ENCODE measurements at regions not wholly inside any gene's neighbourhood (a gene's known extent, or its start where the extent isn't known, plus 50 kb on each side); places are given as distances from the start of the nearest gene placed in this dataset.

DNA sequence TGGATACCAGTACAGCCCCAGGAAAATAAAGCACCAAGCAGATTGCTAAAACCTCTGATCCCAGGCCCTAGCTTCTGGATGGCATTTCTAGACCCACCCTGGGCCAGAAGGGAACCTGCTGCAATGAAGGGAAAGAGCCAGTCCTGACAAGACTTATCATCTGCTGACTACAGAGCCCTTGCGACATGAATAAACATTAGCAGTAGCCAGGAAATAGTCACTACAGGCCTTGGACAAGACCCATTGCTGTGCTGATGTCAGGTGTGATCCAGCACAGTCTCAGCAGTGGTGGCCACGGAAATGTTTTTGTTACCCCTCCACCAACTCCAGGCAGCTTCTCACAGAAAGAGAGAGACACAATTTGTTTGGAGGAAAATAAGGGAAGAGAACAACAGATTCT lies 399.3 kb downstream of the HAO1 start:
- DNase-seq, result no peak

DNA sequence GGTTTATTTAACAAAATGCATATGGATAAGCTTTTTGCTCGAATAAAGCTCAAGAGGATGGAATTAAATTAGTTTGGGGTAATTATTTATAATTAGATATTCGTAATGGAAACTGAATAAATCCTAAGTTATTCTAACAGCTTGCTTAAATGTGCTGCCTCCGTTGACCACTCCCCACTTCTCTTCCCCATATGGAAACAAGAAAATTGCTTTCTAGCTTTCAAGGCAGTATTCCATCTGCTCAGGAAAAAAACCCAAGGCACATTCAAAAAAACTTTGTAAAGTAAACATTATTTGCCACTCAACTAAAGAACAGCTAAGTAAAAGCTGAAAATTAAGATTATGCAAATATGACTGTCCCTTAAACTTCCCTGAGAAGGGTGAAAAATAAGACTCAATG lies 369.2 kb downstream of the HAO1 start:
- DNase-seq, result no peak

DNA sequence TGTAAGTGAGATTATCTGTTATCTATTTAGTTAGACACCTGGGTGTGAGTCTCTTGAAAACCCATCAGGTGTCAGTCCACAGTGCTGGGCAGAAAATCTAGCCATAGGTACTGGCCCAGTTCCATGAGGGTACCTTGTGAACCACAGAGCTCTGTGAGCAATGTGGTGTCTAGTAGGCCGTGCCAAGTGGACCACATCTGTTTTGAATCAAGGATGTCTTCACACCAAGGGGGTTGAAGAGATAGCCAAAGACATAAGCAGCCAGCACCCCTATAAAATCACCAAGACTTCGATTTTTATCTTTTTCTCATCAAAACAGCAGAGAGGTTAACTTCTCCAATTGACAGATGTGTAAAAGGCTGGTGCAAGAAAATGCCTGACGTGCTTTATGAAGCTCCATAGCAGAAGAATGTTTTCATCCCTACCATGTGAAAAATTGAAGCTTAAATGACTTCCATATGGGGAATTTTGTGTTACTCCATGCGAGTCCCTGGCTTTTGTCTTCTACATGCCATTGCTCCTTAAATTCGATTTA lies 368.7 kb downstream of the HAO1 start:
- DNase-seq, result no peak

DNA sequence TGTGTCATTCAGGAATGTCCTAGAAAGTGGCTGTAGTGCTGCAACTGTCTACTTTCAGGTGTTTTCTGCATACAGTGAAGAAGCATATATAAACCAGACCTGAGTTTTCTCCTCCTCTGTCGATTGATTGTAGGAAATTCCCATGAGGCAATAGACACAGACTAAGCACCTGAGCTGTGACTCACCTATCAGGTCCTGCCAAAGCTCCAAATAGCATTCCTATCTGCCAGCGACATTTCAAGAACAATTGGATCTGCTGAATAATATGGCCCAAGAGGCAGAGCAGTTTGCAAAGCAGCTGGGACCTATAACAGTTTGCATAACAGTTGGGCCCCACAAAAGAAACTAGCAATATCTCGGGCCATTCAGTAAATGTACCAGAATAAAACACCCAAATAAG lies 360.4 kb downstream of the HAO1 start:
- DNase-seq, result no peak

DNA sequence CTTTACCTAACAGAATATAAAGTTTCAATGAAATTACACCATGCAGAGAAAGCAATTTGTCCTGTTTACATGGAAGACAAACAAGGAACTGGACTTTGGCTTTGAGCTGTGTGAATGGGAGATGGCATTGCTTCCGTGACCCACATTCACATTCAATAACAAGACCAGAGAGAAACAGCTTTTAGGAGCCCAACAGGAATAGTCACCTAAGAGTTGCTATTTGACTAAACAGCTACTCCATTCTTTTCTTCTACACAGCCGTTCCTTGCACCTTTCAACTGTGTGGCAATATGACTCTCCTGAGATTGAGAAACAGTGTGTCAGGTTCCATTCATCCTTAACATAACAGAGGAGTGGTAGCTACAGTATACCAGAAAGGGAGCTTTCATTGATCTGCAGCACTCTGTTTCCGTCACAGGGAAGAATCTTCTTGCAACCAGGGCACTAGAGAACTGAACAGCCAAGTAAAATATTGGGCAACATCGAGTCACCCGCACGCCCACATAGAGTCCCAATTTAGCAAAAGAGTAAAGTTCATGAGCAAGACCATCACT lies 355.1 kb downstream of the HAO1 start:
- DNase-seq, result peak; percentile 31

DNA sequence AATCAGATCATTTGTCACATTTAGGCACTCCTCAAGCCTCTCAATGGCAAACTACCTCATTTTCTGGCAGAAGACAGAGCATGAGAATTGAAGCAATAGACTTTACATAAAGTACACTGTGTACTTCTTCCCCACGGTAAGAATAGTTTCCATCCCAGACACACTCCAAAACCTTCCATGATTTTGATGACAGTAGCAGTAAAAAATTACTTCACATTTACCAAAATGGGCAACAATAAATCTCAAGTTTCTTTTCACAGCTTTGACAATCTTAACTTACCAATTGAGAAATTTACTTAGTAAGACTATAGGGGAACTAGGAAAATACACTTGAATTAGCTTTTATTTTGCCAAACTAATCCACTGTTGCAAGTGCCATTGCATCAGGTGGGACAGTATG lies 353.8 kb downstream of the HAO1 start:
- DNase-seq, result no peak

DNA sequence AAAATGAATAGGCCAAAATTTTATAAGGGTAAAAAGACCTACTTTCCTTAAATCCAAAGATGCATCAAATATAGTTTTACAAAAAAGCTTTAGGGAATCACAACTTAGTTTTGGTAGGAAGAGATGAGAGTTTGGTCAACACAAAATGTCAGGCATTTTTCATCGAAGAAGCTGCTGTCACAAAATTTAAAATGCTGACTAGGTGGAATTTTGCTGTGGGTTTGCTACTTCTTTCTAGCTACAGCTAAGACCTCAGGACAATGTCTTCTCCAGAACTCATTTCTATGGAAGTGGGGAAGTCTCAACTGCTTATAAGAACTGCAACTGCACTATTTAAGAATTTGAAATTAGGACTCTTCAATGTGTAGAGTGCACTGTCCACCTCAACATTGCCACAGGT lies 351.1 kb downstream of the HAO1 start:
- no peak for DNase-seq

DNA sequence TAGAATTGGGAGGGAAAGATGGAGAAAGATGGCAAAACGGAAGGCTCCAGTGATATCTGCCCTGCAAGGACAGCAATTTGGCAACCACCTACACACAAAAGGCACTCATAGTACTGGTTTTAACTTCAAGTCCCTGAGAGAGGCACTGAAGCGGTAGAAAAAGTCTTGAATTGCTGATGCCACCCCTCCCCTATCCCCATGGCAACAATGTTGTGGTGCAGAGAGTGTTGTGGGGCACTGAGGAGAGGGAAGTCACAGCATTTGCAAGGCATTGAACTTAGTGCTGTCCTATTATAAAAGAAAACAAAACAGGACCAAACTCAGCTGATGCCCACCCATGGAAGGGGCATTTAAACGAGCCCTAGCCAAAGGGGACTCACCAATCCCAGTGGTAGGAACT lies 343.7 kb downstream of the HAO1 start:
- no peak for DNase-seq

DNA sequence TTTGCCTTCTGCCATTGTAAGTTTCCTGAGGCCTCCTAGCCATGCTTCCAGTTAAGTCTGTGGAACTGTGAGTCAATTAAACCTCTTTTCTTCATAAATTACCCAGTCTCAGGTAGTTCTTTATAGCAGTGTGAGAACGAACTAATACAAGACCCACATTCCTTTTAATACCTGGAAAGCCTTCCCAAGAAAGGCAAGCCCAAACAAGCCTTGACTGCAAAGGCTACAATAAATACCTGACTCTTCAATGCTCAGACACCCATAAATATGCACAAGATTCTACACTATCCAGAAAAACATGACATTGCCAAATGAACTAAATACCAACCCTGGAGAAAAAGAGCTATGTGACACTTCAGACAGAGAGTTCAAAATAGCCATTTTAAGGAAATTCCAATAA lies 338.8 kb downstream of the HAO1 start:
- no peak for DNase-seq

DNA sequence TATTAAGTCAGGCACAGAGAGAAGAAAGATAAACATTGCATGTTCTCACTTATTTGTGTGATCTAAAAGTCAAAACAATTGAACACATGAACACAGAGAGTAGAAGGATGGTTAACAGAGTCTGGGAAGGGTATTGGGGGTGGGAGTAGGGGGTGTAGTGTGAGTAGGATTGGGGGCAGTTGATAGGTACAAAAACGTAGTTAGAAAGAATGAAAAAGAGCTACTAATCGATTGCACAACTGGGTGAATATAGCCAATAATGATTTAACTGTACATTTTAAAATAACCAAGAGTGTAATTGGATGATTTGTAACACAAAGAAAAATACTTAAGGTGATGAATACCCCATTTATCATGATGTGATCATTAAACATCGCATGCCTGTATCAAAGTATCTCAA lies 333.3 kb downstream of the HAO1 start:
- no peak for DNase-seq

DNA sequence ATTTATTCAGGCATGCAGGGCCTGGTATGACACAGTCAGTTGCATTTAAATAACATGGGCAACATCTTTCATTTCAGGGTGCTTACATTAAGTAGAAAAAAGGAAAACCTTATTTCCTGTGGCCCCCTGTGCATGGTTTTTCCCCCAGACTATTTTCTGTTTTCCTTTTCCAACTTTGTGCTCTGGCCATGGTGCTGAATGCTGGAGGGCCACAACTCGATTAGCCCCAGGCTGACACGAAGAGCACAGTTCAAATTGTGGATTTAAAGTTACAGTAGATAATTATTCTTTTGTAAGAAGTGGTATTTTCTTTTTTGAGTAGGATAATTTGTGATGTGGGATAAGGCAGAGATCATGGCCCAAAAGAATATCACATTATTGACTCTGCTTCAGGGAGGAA lies 332.0 kb downstream of the HAO1 start:
- DNase-seq, result no peak

DNA sequence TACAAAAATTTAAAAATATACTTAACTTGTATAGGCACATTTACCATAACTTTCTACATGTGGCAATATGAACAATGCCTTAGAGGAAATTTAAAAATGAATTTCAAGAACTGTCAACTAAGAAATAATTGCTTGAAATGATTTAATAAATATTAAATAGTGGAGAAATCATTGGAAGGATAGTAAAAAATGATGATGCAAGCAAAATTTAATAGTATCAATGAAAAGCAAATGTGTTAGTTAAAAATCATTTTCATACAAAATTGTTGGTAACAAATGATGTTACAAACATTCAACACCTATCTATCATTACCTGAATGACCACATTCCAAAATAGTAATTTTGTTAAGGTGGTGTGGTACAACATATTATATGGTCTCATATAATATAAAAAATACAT lies 331.0 kb downstream of the HAO1 start:
- DNase-seq, result no peak

DNA sequence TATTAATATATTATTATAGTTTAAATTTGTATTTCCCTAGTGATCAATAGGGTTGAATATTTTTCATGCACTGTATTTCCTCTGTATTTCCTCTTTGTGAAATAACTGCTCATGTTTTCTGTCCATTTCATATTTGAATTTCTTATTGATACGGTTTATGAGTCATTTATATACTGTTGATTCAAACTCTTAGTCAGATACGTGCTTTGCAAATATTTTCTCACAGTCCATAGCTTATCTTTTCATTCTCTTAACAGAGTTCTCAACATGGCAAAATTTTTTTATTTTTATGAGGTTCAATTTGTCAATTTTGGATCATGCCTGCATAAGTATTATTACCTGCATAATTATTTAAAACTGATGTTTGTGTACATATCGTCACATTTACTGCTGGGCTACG lies 329.6 kb downstream of the HAO1 start:
- DNase-seq, result no peak

DNA sequence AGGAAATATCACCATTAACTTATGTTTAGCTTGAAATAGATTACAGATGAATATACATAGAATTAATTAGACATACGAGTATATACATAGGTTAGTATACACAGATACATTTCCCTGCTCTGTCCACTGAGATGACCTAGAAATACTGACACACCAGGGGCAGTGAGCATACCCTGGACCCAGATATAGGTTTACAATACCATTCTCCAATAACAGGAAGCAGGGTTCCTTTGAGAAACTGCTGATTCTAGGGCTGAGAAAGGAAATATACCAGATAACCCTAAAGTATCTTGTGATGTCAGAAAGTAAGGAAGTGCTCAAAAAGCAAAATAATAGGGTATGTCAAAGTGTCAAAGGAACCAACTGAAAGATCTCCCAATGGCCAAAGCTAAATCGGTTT lies 322.5 kb downstream of the HAO1 start:
- no peak for DNase-seq

DNA sequence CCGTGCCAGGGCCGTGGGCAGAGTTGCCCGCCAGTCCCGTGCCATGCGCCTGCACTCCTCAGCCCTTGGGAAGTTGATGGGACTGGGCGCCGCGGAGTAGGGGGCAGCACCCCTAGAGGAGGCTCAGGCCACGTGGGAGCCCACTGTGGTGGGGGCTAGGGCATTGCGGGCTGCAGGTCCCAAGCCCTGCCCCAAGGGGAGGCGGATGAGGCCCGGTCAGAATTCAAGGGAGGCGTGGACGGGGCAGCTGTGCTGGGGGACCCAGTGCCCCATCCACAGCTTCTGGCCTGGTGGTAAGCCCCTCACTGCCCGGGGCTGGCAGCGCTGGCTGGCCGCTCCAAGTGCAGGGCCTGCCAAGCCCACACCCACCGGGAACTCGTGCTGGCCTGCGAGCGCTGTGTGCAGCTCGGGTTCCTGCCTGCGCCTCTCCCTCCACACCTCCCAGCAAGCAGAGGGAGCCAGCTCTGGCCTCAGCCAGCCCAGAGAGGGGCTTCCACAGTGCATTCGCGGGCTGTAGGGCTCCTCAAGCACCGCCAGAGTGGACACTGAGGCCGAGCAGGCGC lies 317.8 kb downstream of the HAO1 start:
- DNase-seq, result no peak

DNA sequence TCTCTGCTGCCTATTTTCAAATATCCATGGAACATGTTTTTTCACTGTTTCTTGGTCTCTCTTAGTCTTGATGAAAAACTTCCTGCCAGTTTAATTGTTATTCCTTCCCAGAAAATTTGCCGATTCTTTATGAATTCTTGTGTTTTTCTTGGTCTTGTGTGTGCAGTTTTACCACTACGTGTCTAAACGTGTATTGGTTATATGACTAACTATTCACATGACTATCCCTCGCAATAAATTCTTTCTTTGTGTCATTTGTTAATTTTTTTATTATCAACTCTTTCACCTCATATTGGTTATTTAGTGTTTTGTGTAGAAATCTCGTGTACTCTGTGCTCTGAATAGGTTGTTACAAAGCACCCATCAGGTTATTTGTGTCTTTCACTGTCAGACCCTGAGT lies 315.4 kb downstream of the HAO1 start:
- no peak for DNase-seq

DNA sequence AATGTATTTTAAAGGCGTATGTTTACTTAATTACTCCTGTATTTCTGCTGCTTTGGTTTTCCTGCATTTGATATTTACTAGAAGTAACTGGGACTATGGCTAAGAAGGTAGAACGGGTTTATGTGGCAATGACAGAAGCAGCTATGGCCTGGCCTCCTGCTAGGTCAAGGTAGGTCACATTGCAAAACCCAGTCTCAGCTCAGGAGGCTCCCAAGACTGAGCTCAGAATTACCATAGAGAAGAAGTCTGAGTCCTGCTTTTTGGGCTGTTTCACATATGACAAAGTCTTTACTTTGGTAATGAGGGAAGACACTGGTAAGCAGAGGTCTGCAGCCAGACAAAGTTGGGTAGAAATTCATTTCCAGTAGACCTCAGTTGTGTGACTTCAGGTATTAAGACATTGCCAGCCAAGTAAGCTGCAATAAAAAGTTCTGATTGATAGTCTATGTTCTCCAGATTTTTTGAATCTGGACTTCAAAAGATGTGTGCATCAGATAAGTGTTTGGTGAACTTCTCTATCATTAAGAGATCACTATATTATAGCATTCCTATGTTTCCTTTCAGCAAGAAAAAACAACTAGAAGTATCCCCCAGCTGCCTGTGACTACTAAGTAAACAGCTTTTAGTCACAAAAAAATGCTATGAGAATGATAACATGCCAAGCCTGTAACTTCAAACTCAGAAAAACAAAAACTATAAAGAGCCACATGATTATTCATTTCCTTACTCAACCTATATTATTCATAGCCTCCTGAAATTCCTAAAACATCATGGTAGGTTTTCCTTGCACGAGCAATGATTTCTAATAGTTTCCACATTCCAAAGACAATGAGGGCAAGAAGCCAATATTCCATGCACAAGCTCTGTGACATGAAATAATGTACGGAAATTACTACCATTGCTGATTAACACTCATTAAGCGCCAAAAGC lies 312.3 kb downstream of the HAO1 start:
- DNase-seq, result no peak

DNA sequence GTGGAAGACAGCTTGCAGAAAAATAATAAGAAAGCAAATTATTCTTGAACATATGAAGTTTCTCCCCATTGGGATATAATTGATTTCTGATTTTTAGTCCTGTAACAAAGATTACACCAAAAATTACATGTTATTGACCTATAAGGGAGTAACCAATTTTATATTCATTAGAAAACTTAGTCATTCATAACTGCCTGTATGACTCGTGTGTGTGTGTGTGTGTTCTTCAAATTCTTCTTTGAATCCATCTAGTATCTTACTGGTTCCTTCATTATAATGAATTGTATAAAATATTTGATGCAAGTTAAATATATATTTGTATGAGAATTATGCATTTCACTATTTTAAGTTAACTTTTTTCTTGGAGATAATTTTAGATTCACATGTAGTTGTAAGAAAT lies 310.4 kb downstream of the HAO1 start:
- DNase-seq, result no peak

DNA sequence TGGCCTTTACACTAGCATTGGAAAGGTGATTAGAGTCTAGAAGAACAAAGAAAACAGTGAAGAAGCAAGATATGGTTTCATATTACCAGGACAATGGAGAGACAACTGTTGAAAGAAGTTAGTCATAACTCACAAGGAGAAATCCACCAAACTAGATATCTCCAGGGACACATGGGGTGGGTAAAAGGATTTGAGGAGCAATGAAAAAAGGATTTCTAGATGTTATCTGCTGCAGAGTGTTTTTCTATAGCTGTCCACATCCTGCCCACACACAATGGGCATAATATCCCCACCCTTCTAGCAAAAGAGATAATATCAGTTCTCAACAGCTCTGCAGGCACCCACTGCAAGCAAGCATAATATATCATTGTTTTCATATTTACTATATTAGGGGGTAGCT lies 303.1 kb downstream of the HAO1 start:
- DNase-seq, result no peak

DNA sequence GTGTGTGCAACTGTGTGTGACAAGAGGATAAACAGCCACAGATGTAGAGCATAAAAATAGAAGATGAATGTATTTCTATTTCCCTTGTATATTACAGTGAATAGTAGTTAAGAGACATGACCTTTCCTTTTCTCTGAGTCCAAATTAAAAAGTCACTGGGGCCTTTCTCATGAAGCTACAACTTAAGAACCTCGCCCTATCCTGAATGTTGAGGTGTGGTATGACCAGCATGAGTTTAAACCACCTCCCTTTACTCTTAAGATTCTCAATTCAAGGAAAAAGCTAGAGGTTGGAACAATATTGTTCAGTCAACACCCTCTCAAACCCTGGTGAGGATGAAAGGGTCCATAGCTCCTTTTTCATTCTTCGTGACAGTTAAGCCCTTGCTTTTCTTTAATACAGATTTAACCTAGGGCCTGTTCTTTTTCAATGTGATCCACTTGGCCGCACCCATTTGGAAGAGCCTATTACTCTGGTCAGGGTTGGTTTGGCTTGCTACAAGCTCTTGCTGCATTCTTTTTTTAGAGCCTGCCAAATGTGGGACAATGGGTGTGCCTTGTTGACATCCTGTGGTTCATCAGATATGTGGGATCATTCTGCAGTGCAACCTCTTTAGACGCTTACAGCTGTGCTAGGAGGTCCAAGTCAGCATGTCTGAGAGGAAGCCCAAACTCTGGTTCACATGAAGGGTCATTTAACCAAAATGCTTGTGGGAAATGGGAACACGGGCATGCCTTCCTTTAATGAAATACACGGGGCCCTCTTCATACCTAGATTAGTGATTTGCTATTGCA lies 290.0 kb downstream of the HAO1 start:
- no peak for DNase-seq

DNA sequence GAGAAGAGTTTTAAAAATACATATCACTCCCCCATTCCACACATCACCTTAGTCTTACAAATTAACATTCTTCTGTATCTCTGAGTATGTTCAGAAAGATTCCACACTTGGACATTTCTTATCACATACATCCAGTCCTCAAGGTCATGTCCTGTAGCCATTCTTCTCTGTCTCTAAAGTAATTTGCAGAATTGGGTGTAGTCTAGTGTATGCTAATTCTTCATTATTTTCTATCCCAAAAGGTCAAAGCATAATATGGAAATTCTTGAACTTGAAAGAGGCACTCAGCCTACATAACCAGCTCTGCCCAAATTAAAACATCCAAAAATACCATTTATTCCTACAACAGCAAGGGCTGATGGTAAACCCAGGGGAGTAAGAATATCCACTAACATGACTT lies 286.0 kb downstream of the HAO1 start:
- no peak for DNase-seq

DNA sequence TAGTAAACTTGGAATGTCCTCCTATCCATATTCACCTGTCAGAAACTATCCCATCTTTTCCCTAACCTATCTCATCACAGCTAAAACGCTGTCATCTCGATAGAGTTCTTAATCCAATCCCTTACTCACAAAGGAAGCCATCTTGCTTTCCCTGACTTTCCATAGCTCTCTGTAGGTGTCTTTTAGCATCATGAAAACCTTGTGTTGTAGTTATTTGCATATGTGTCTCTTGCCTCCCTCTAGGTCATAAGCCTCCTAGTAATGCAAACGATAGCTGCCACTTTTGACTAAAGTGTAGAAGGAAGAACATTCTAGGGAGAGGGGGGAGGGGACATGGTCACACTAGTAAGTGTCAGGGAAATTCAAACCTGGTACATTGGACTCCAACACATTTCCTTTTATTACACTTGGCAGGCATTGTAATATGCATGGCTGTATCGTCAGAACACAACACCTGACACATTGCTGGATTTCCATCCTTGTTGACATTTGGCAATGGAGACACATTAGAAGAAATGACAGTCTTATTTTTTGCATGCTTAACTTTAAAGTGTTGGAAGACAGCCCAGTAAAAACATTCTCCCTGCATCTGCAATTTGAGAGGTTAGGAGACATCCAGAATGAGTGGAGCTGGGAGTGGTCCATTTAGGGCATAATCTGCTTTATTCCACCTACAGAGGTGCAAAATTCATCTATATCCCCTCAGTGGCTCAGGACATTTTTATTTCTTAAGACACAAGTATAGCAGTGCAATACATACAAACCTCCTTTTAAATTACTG lies 283.4 kb downstream of the HAO1 start:
- no peak for DNase-seq

DNA sequence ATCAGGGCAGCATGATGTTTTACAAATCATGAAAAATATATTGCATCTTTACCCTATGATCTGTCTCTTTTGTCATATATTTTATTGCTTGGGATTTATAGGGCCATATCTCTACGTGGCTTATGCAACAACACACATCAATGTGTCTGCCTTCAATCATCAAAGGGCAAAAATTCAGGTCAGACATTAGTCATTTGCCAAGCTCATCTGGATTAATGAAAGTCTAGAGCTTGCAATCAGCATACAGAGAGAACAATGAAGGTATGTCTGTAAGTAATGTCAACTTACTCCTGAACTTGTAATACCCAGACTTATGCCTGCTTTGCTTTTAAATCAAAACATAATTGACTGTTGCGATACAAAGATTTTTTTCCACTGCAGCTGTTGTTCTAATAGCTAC lies 282.7 kb downstream of the HAO1 start:
- no peak for DNase-seq

All from inflammatory macrophage treated with lipopolysaccharide for 4 hours (primary cell).